ENCODE measurements at regions not wholly inside any gene's neighbourhood (a gene's known extent, or its start where the extent isn't known, plus 50 kb on each side); places are given as distances from the start of the nearest gene placed in this dataset.
A peak's percentile ranks its signal among the peaks of the same experiment; 100 is the strongest.

- TF ChIP-seq CTCF (IDR thresholded peaks at IDR 0.05; ENCODE audit: low read depth, low read length), result no peak
- no peak overlapping the region for H3K4me3 ChIP-seq (replicated peaks in 1 of 2; ENCODE audit: low read depth in 2 of 2, low read length in 2 of 2)
- DNase-seq (ENCODE audit: low read depth in 2 of 2), result peak in 1 of 2 donors; percentile 3
Measured at GRCh38 chr2:228956701-228957474, 314.2 kb downstream of the PID1 start.

- DNase-seq (ENCODE audit: low read depth in 2 of 2), result no peak
- H3K4me3 ChIP-seq (replicated peaks in 1 of 2; ENCODE audit: low read depth in 2 of 2, low read length in 2 of 2), result no peak overlapping the region
- no peak for TF ChIP-seq CTCF (IDR thresholded peaks at IDR 0.05; ENCODE audit: low read depth, low read length)
Measured at GRCh38 chr2:228949831-228950230, 321.3 kb downstream of the PID1 start.

DNA sequence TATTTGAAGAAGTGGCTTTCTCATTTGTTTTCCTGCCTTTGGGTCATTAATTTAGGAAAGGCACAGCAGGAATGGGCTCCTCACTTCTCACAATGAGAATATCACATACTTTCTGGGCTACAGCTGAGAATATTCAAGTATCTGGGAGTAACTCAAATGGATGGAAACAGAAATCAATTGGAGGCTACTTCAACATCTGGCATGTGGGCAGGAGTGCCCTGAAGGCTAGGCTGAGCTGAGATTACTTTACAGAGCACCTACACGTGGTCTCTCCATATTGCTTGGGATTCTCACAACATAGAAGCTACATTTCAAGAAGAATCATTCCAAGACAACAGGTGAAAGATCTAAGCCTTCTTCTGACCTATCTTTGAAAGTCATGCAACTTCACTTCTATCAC lies 325.4 kb downstream of the PID1 start:
- H3K4me3 ChIP-seq (replicated peaks in 1 of 2; ENCODE audit: low read depth in 2 of 2, low read length in 2 of 2), result no peak overlapping the region
- no peak for TF ChIP-seq CTCF (IDR thresholded peaks at IDR 0.05; ENCODE audit: low read depth, low read length)
- no peak for DNase-seq (ENCODE audit: low read depth in 2 of 2)

GRCh38 chr2:228942856-228943255 lies 328.2 kb downstream of the PID1 start:
- H3K4me3 ChIP-seq (replicated peaks in 1 of 2; ENCODE audit: low read depth in 2 of 2, low read length in 2 of 2), result no peak overlapping the region
- DNase-seq (ENCODE audit: low read depth in 2 of 2), result no peak
- no peak for TF ChIP-seq CTCF (IDR thresholded peaks at IDR 0.05; ENCODE audit: low read depth, low read length)

DNA sequence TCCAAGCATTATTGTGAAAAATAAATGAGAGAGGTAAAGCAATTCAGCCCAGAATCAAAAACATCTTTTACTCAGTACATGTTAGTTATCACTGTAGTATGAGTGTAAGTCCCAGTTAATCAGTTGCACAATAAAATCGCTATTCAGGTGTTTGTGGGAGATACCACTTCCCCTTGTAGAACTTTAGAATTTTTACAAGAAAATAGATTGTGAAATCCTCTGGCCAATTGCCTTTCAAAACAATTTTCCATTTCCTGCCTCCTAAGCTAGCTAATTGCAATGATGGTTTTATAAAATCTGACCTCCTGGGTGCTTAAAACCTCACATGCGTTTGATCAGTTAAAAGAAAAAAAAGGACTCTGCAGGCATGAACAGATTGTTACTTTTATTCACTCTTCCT lies 332.5 kb downstream of the PID1 start:
- no peak for TF ChIP-seq CTCF (IDR thresholded peaks at IDR 0.05; ENCODE audit: low read depth, low read length)
- peak; percentile 29 to 31 for DNase-seq (ENCODE audit: low read depth in 2 of 2)
- H3K4me3 ChIP-seq (replicated peaks in 1 of 2; ENCODE audit: low read depth in 2 of 2, low read length in 2 of 2), result no peak overlapping the region

GRCh38 chr2:228927028-228928010 lies 343.8 kb downstream of the PID1 start:
- DNase-seq (ENCODE audit: low read depth in 2 of 2), result peak; percentile 27 to 40
- no peak for TF ChIP-seq CTCF (IDR thresholded peaks at IDR 0.05; ENCODE audit: low read depth, low read length)
- no peak overlapping the region for H3K4me3 ChIP-seq (replicated peaks in 1 of 2; ENCODE audit: low read depth in 2 of 2, low read length in 2 of 2)
